WTC11 (cell line): ENCODE measurements at regions not wholly inside any gene's neighbourhood (a gene's known extent, or its start where the extent isn't known, plus 50 kb on each side); places are given as distances from the start of the nearest gene placed in this dataset.

ENCODE experiments used
- CREB1 ChIP-seq: sonication (generic); formaldehyde crosslinking; IDR thresholded peaks from 2 replicates; pipeline ENCODE4 v1.8.0; 2023; ENCODE audit warnings: mild to moderate bottlenecking, missing genetic modification reagents
- IRF2 ChIP-seq: sonication (generic); formaldehyde crosslinking; IDR thresholded peaks from 2 replicates; pipeline ENCODE4 v1.8.0; 2022; ENCODE audit warnings: low read depth, missing genetic modification reagents, borderline replicate concordance
- KAT7 ChIP-seq: sonication (generic); formaldehyde crosslinking; IDR thresholded peaks from 2 replicates; pipeline ENCODE4 v1.8.1; 2023; ENCODE audit warnings: missing genetic modification reagents, mild to moderate bottlenecking, borderline replicate concordance
- NR2C2 ChIP-seq: sonication (generic); formaldehyde crosslinking; IDR thresholded peaks from 2 replicates; pipeline ENCODE4 v1.8.0; 2022; ENCODE audit warnings: mild to moderate bottlenecking, missing genetic modification reagents
- TEAD4 ChIP-seq: sonication (generic); formaldehyde crosslinking; IDR thresholded peaks from 2 replicates; pipeline ENCODE4 v1.8.0; 2022; ENCODE audit warnings: mild to moderate bottlenecking, missing genetic modification reagents
- TF ChIP-seq, protein P1 (sequence below): fragments of 200-600 bp; IDR thresholded peaks from 2 replicates; pipeline ENCODE4 v1.8.0; 2022; ENCODE audit warnings: antibody characterized with exemption
- TF ChIP-seq, protein P2 (sequence below): sonication (generic); formaldehyde crosslinking; IDR thresholded peaks from 2 replicates; pipeline ENCODE4 v1.8.1; 2023; ENCODE audit warnings: mild to moderate bottlenecking, moderate library complexity, missing genetic modification reagents
- TF ChIP-seq, protein P3 (sequence below): sonication (generic); formaldehyde crosslinking; IDR thresholded peaks from 2 replicates; pipeline ENCODE4 v1.8.1; 2023; ENCODE audit warnings: mild to moderate bottlenecking, missing genetic modification reagents
- TF ChIP-seq, protein P4 (sequence below): sonication (generic); formaldehyde crosslinking; IDR thresholded peaks from 2 replicates; pipeline ENCODE4 v1.8.0; 2022; ENCODE audit warnings: mild to moderate bottlenecking, missing genetic modification reagents

DNA sequence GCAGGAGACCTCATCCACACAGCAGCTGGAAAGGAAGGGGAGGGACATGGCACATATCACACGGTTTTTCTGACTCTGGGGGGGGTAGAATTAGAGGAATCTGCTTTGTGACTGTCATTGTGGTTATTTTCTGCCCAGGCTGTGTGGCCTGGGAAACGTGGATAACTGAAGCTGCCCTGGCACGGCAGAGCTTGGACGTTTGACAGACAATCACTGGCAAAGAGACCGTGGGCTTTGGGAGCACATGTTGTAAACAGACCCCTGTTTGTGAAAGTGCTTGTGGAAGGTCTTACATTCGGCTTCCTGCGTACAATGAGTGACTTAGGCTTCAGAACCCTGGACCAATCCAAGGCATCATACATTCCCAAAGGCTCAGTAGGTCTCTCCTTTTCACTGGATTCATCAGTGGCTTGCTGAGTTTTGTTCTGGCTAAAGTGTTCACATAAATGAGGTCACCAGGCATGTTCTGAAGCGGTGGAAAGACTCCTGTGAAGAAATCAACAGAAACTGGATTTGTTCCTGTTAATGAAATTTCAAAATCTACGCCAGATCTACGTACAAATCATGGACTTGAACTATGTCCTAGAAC, 188.2 kb downstream of the TEX36 start:
- TF ChIP-seq, protein P1, sequence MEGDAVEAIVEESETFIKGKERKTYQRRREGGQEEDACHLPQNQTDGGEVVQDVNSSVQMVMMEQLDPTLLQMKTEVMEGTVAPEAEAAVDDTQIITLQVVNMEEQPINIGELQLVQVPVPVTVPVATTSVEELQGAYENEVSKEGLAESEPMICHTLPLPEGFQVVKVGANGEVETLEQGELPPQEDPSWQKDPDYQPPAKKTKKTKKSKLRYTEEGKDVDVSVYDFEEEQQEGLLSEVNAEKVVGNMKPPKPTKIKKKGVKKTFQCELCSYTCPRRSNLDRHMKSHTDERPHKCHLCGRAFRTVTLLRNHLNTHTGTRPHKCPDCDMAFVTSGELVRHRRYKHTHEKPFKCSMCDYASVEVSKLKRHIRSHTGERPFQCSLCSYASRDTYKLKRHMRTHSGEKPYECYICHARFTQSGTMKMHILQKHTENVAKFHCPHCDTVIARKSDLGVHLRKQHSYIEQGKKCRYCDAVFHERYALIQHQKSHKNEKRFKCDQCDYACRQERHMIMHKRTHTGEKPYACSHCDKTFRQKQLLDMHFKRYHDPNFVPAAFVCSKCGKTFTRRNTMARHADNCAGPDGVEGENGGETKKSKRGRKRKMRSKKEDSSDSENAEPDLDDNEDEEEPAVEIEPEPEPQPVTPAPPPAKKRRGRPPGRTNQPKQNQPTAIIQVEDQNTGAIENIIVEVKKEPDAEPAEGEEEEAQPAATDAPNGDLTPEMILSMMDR, result no peak
- TF ChIP-seq TEAD4 (CRISPR knock-in tag) (no peak), KAT7 (no peak), NR2C2 (no peak), CREB1 (CRISPR knock-in tag) (no peak), IRF2 (CRISPR knock-in tag) (no peak)
- TF ChIP-seq, protein P2, sequence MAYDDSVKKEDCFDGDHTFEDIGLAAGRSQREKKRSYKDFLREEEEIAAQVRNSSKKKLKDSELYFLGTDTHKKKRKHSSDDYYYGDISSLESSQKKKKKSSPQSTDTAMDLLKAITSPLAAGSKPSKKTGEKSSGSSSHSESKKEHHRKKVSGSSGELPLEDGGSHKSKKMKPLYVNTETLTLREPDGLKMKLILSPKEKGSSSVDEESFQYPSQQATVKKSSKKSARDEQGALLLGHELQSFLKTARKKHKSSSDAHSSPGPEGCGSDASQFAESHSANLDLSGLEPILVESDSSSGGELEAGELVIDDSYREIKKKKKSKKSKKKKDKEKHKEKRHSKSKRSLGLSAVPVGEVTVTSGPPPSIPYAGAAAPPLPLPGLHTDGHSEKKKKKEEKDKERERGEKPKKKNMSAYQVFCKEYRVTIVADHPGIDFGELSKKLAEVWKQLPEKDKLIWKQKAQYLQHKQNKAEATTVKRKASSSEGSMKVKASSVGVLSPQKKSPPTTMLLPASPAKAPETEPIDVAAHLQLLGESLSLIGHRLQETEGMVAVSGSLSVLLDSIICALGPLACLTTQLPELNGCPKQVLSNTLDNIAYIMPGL (CRISPR knock-in tag), result no peak
- TF ChIP-seq, protein P3, sequence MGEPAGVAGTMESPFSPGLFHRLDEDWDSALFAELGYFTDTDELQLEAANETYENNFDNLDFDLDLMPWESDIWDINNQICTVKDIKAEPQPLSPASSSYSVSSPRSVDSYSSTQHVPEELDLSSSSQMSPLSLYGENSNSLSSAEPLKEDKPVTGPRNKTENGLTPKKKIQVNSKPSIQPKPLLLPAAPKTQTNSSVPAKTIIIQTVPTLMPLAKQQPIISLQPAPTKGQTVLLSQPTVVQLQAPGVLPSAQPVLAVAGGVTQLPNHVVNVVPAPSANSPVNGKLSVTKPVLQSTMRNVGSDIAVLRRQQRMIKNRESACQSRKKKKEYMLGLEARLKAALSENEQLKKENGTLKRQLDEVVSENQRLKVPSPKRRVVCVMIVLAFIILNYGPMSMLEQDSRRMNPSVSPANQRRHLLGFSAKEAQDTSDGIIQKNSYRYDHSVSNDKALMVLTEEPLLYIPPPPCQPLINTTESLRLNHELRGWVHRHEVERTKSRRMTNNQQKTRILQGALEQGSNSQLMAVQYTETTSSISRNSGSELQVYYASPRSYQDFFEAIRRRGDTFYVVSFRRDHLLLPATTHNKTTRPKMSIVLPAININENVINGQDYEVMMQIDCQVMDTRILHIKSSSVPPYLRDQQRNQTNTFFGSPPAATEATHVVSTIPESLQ (CRISPR knock-in tag), result no peak
- TF ChIP-seq, protein P4, sequence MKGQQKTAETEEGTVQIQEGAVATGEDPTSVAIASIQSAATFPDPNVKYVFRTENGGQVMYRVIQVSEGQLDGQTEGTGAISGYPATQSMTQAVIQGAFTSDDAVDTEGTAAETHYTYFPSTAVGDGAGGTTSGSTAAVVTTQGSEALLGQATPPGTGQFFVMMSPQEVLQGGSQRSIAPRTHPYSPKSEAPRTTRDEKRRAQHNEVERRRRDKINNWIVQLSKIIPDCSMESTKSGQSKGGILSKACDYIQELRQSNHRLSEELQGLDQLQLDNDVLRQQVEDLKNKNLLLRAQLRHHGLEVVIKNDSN (CRISPR knock-in tag), result no peak
